GM12878 (cell line): ENCODE measurements at regions not wholly inside any gene's neighbourhood (a gene's known extent, or its start where the extent isn't known, plus 50 kb on each side); places are given as distances from the start of the nearest gene placed in this dataset.

ENCODE experiments used
- ATAC-seq: fragments of 200-7000 bp; cut with Tn5 transposase; 3 replicates; pipeline ENCODE4 v1.9.1; 2020; ENCODE audit warnings: mild to moderate bottlenecking, moderate library complexity
- BruUV-seq: library from RNA; stranded (reverse); fragments of 400-500 nt; replicated peaks from 2 replicates; lab custom pipeline; 2021; lab: Mats Ljungman, UMichigan
- CTCF ChIA-PET: fragments of 300-600 bp; sonication (Branson Sonifier 250); formaldehyde crosslinking; extraction: SDS; loops from one replicate; lab custom pipeline; 2021; ENCODE audit warnings: inconsistent platforms; lab: Yijun Ruan, JAX
- POLR2A ChIA-PET: fragments of 350-600 bp; formaldehyde crosslinking; extraction: SDS; loops from one replicate; lab custom pipeline; 2021; ENCODE audit warnings: inconsistent platforms; lab: Charles Lee
- RAD21 ChIA-PET: fragments of 300-600 bp; sonication (Branson Sonifier 250); formaldehyde crosslinking; loops from one replicate; lab custom pipeline; 2023; ENCODE audit warnings: antibody characterized with exemption; ENCODE audit not compliant: unreplicated experiment; lab: Charles Lee
- SMC1A ChIA-PET: fragments of 300-600 bp; sonication (Branson Sonifier 250); formaldehyde crosslinking; loops from one replicate; lab custom pipeline; 2023; ENCODE audit not compliant: unreplicated experiment, uncharacterized antibody; lab: Charles Lee
- DNase-seq: peaks from one replicate; pipeline ENCODE4 v3.0.0-alpha.2; 2011; ENCODE audit warnings: low read depth, low spot score
- FAIRE-seq: peaks from 3 replicates; lab custom pipeline; 2011; peaks lifted over from hg19 to GRCh38; lab: Jason Lieb, UNC
- H2AFZ ChIP-seq: 2 replicates; pipeline ENCODE4 v1.6.0; 2011; ENCODE audit warnings: low read depth, low read length, control low read depth; ENCODE audit not compliant: control insufficient read depth
- H3K27ac ChIP-seq: 2 replicates; pipeline ENCODE4 v1.5.1; 2011; ENCODE audit warnings: control low read depth; ENCODE audit not compliant: control insufficient read depth, insufficient read depth
- H3K27me3 ChIP-seq, 2 experiments: replicated peaks in 1 of 2; 2 replicates each; pipeline versions ENCODE4 v1.6.0 to v1.6.1; 2011; ENCODE audit warnings: low read length in 1 of 2; ENCODE audit not compliant: control insufficient read depth in 2 of 2, insufficient read depth in 2 of 2
- H3K36me3 ChIP-seq, 2 experiments: 2 replicates each; pipeline ENCODE4 v1.5.1; 2011; ENCODE audit warnings: low read length in 1 of 2; ENCODE audit not compliant: control insufficient read depth in 2 of 2, insufficient read depth in 2 of 2
- H3K4me1 ChIP-seq: 2 replicates; pipeline ENCODE4 v1.6.1; 2011; ENCODE audit warnings: mild to moderate bottlenecking, low read length, moderate library complexity, mixed read lengths; ENCODE audit not compliant: control insufficient read depth, insufficient read depth
- H3K4me2 ChIP-seq: 2 replicates; pipeline ENCODE4 v1.6.0; 2011; ENCODE audit warnings: control low read depth; ENCODE audit not compliant: control insufficient read depth, insufficient read depth
- H3K4me3 ChIP-seq: fragments of 200-600 bp; sonication (generic); 2 replicates; pipeline ENCODE4 v1.5.1; 2016
- H3K79me2 ChIP-seq: 2 replicates; pipeline ENCODE4 v1.6.0; 2011; ENCODE audit warnings: low read length; ENCODE audit not compliant: control insufficient read depth, insufficient read depth
- H3K9ac ChIP-seq: 2 replicates; pipeline ENCODE4 v1.8.0; 2011; ENCODE audit warnings: low read length, control low read depth, mixed read lengths; ENCODE audit not compliant: control insufficient read depth, insufficient read depth
- H3K9me3 ChIP-seq: replicated peaks from 3 replicates; pipeline ENCODE4 v1.5.1; 2011; ENCODE audit warnings: mild to moderate bottlenecking, low read length; ENCODE audit not compliant: control insufficient read depth, insufficient read depth
- H4K20me1 ChIP-seq: 2 replicates; pipeline ENCODE4 v1.6.0; 2011; ENCODE audit not compliant: control insufficient read depth, insufficient read depth
- BCL3 ChIP-seq: IDR thresholded peaks from 2 replicates; pipeline ENCODE4 v1.6.1; 2011; ENCODE audit warnings: borderline replicate concordance, low read depth, mild to moderate bottlenecking, moderate library complexity, low read length; ENCODE audit not compliant: insufficient read depth, poor library complexity, severe bottlenecking
- HDAC2 ChIP-seq: fragments of 200-600 bp; sonication (generic); IDR thresholded peaks from 2 replicates; pipeline ENCODE4 v1.6.1; 2017
- MEF2B ChIP-seq: fragments of 450-650 bp; IDR thresholded peaks from 2 replicates; pipeline ENCODE4 v1.6.1; 2018; ENCODE audit warnings: mild to moderate bottlenecking, moderate library complexity; ENCODE audit not compliant: partially characterized antibody, poor library complexity, severe bottlenecking
- MLLT1 ChIP-seq: fragments of 450-650 bp; IDR thresholded peaks from 2 replicates; pipeline ENCODE4 v1.6.1; 2016; ENCODE audit warnings: mild to moderate bottlenecking
- NFIC ChIP-seq: IDR thresholded peaks from 2 replicates; pipeline ENCODE4 v1.6.1; 2012; ENCODE audit warnings: low read depth, mild to moderate bottlenecking, inconsistent platforms, low read length, moderate library complexity
- PML ChIP-seq: IDR thresholded peaks from 2 replicates; pipeline ENCODE4 v1.6.1; 2012; ENCODE audit warnings: low read length, inconsistent platforms
- POLR2AphosphoS5 ChIP-seq: IDR thresholded peaks from 2 replicates; pipeline ENCODE4 v1.6.1; 2011; ENCODE audit warnings: mild to moderate bottlenecking, low read length, inconsistent platforms
- RAD51 ChIP-seq: fragments of 450-650 bp; IDR thresholded peaks from 2 replicates; pipeline ENCODE4 v1.6.1; 2016; ENCODE audit warnings: moderate library complexity, mild to moderate bottlenecking, inconsistent platforms
- REST ChIP-seq: IDR thresholded peaks from 2 replicates; pipeline ENCODE4 v1.6.1; 2012; ENCODE audit warnings: mild to moderate bottlenecking, low read depth, low read length
- ZSCAN29 ChIP-seq: fragments of 450-650 bp; IDR thresholded peaks from 2 replicates; pipeline ENCODE4 v1.6.1; 2017; ENCODE audit warnings: mild to moderate bottlenecking, moderate library complexity
- WGBS: methylation state at CpG from one replicate; pipeline ENCODE4 v1.1.6; 2016; ENCODE audit warnings: low lambda C conversion rate; ENCODE audit not compliant: insufficient replicate concordance, insufficient coverage; ENCODE audit errors: missing lambda C conversion rate; 5-methylcytosine and 5-hydroxymethylcytosine counted together
- in situ Hi-C: fragments of 300-500 bp; cut with MboI; formaldehyde crosslinking; loops from 9 replicates; pipeline ENCODE4 v1.14.3; 2018; ENCODE audit warnings: mixed read lengths
- intact Hi-C: fragments of 100-400 bp; cut with micrococcal nuclease; formaldehyde crosslinking; loops from one replicate; pipeline ENCODE4 v1.14.2; 2022; ENCODE audit not compliant: unreplicated experiment
- TF ChIP-seq, protein P1 (sequence below): fragments of 450-650 bp; IDR thresholded peaks from 2 replicates; pipeline ENCODE4 v1.6.1; 2016; ENCODE audit warnings: mild to moderate bottlenecking, moderate library complexity, borderline replicate concordance
- TF ChIP-seq, protein P2 (sequence below): fragments of 450-650 bp; IDR thresholded peaks from 2 replicates; pipeline ENCODE4 v1.6.1; 2016; ENCODE audit warnings: mild to moderate bottlenecking

DNA sequence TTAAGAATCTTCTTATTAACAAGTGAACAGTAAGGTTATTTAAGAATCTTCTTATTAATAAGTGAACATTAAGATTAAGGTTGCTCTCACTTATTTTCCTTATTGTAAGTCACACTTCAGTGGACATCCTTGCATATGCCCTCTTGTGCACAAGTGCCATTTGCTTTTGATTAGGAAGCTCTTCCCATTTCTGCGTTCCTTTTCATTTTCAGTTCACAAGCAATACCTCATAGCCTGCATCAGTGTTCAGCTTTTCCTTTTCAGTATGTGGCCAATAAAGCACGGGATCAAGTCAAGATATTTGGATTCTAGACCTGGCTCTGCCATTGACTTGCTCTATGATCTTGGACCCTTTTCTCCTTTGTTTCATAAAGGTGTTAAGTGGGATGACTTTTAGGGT is 158.7 kb downstream of the DISP1 start (continued):
- TF ChIP-seq, protein P1, sequence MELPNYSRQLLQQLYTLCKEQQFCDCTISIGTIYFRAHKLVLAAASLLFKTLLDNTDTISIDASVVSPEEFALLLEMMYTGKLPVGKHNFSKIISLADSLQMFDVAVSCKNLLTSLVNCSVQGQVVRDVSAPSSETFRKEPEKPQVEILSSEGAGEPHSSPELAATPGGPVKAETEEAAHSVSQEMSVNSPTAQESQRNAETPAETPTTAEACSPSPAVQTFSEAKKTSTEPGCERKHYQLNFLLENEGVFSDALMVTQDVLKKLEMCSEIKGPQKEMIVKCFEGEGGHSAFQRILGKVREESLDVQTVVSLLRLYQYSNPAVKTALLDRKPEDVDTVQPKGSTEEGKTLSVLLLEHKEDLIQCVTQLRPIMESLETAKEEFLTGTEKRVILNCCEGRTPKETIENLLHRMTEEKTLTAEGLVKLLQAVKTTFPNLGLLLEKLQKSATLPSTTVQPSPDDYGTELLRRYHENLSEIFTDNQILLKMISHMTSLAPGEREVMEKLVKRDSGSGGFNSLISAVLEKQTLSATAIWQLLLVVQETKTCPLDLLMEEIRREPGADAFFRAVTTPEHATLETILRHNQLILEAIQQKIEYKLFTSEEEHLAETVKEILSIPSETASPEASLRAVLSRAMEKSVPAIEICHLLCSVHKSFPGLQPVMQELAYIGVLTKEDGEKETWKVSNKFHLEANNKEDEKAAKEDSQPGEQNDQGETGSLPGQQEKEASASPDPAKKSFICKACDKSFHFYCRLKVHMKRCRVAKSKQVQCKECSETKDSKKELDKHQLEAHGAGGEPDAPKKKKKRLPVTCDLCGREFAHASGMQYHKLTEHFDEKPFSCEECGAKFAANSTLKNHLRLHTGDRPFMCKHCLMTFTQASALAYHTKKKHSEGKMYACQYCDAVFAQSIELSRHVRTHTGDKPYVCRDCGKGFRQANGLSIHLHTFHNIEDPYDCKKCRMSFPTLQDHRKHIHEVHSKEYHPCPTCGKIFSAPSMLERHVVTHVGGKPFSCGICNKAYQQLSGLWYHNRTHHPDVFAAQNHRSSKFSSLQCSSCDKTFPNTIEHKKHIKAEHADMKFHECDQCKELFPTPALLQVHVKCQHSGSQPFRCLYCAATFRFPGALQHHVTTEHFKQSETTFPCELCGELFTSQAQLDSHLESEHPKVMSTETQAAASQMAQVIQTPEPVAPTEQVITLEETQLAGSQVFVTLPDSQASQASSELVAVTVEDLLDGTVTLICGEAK, result no peak

GRCh38 chr1:222974496-222974895 is 159.7 kb downstream of the DISP1 start:
- in situ Hi-C loops (no loop called here), intact Hi-C loops (no loop called here)
- H3K79me2 ChIP-seq, result no peaks in the 10 kb centered on the region
- BruUV-seq, result no TSS peak
- ATAC-seq (no peak), FAIRE-seq (no peak), DNase-seq (no peak)
- no peaks in the 10 kb centered on the region for H3K27me3 ChIP-seq
- RAD21 ChIA-PET, result no interaction called here
- no peaks in the 10 kb centered on the region for H4K20me1 ChIP-seq
- no peaks in the 10 kb centered on the region for H3K4me1 ChIP-seq
- no peak overlapping the region for H2AFZ ChIP-seq
- H3K4me3 ChIP-seq, result no peak overlapping the region
- no peak overlapping the region for H3K4me2 ChIP-seq
- H3K36me3 ChIP-seq, result no peaks in the 10 kb centered on the region
- 24% methylated on average over 3 of the region's 3 CpGs for WGBS
- CTCF ChIA-PET, result interaction anchor here (0.6 kb wide), 1 partner anchor 1483 kb away, joined by 4 read pairs; no protein-coding TSS in a partner anchor
- H3K9ac ChIP-seq, result no peak overlapping the region
- no peaks in the 10 kb centered on the region for H3K9me3 ChIP-seq
- POLR2A ChIA-PET, result no interaction called here
- SMC1A ChIA-PET, result no interaction called here
- H3K27ac ChIP-seq, result no peak overlapping the region
- no peak for TF ChIP-seq NFIC
- TF ChIP-seq RAD51, result no peak
- no peak for TF ChIP-seq MEF2B
- TF ChIP-seq POLR2AphosphoS5, result no peak
- TF ChIP-seq MLLT1, result no peak
- TF ChIP-seq REST, result no peak
- no peak for TF ChIP-seq ZSCAN29
- no peak for TF ChIP-seq BCL3
- TF ChIP-seq PML, result no peak
- TF ChIP-seq, protein P2, sequence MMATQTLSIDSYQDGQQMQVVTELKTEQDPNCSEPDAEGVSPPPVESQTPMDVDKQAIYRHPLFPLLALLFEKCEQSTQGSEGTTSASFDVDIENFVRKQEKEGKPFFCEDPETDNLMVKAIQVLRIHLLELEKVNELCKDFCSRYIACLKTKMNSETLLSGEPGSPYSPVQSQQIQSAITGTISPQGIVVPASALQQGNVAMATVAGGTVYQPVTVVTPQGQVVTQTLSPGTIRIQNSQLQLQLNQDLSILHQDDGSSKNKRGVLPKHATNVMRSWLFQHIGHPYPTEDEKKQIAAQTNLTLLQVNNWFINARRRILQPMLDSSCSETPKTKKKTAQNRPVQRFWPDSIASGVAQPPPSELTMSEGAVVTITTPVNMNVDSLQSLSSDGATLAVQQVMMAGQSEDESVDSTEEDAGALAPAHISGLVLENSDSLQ, result no peak
- TF ChIP-seq HDAC2, result no peak
